ENCODE measurements at regions not wholly inside any gene's neighbourhood (a gene's known extent, or its start where the extent isn't known, plus 50 kb on each side); places are given as distances from the start of the nearest gene placed in this dataset.

GRCh38 chr4:89599026-89599425, 237.9 kb downstream of the SNCA start:
- DNase-seq, result no peak
- Histone ChIP-seq H3K27ac (no peak overlapping the region), H3K9me3 (no peaks in the 10 kb centered on the region), H3K27me3 (ENCODE audit: low read depth) (no peaks in the 10 kb centered on the region), H3K36me3 (no peaks in the 10 kb centered on the region), H3K4me3 (no peak overlapping the region), H3K4me1 (no peaks in the 10 kb centered on the region)
- no peak for TF ChIP-seq CTCF (IDR thresholded peaks at IDR 0.05)
- intact Hi-C loops (cut with DNase I), result no loop called here
- ATAC-seq, result no peak

GRCh38 chr4:89598602-89599001, 238.4 kb downstream of the SNCA start:
- Histone ChIP-seq H3K4me3 (no peak overlapping the region), H3K27me3 (ENCODE audit: low read depth) (no peaks in the 10 kb centered on the region), H3K4me1 (no peaks in the 10 kb centered on the region), H3K9me3 (no peaks in the 10 kb centered on the region), H3K36me3 (no peaks in the 10 kb centered on the region), H3K27ac (no peak overlapping the region)
- no peak for DNase-seq
- intact Hi-C loops (cut with DNase I), result no loop called here
- TF ChIP-seq CTCF (IDR thresholded peaks at IDR 0.05), result peak; percentile 13
- ATAC-seq, result no peak

GRCh38 chr4:89595125-89595789, 241.7 kb downstream of the SNCA start:
- H3K27me3 ChIP-seq (ENCODE audit: low read depth), result no peaks in the 10 kb centered on the region
- no peak for TF ChIP-seq CTCF (IDR thresholded peaks at IDR 0.05)
- H3K27ac ChIP-seq, result no peak overlapping the region
- H3K9me3 ChIP-seq, result no peaks in the 10 kb centered on the region
- H3K4me1 ChIP-seq, result no peaks in the 10 kb centered on the region
- DNase-seq (no peak), ATAC-seq (no peak)
- H3K36me3 ChIP-seq, result no peaks in the 10 kb centered on the region
- intact Hi-C loops (cut with DNase I), result no loop called here
- no peak overlapping the region for H3K4me3 ChIP-seq

GRCh38 chr4:89590128-89590527, 246.8 kb downstream of the SNCA start:
- no peaks in the 10 kb centered on the region for H3K36me3 ChIP-seq
- H3K4me1 ChIP-seq, result no peaks in the 10 kb centered on the region
- no peak overlapping the region for H3K27ac ChIP-seq
- H3K27me3 ChIP-seq (ENCODE audit: low read depth), result no peaks in the 10 kb centered on the region
- TF ChIP-seq CTCF (IDR thresholded peaks at IDR 0.05), result no peak
- no peak for DNase-seq
- ATAC-seq, result no peak
- intact Hi-C loops (cut with DNase I), result no loop called here
- H3K9me3 ChIP-seq, result no peaks in the 10 kb centered on the region
- no peak overlapping the region for H3K4me3 ChIP-seq

- TF ChIP-seq CTCF (IDR thresholded peaks at IDR 0.05), result no peak
- Histone ChIP-seq H3K9me3 (no peaks in the 10 kb centered on the region), H3K4me3 (no peak overlapping the region), H3K27ac (no peak overlapping the region), H3K36me3 (no peaks in the 10 kb centered on the region), H3K27me3 (ENCODE audit: low read depth) (no peaks in the 10 kb centered on the region), H3K4me1 (no peaks in the 10 kb centered on the region)
- no peak for DNase-seq
- intact Hi-C loops (cut with DNase I), result no loop called here
- no peak for ATAC-seq
Measured at GRCh38 chr4:89588421-89588820, 248.5 kb downstream of the SNCA start.
